NCI-H2227 (cell line): ENCODE measurements at regions not wholly inside any gene's neighbourhood (a gene's known extent, or its start where the extent isn't known, plus 50 kb on each side); places are given as distances from the start of the nearest gene placed in this dataset.

Source experiments
- DNase-seq: peaks from one replicate; lab custom pipeline; 2025; ENCODE audit not compliant: unreplicated experiment; lab: John Stamatoyannopoulos, UW

DNA sequence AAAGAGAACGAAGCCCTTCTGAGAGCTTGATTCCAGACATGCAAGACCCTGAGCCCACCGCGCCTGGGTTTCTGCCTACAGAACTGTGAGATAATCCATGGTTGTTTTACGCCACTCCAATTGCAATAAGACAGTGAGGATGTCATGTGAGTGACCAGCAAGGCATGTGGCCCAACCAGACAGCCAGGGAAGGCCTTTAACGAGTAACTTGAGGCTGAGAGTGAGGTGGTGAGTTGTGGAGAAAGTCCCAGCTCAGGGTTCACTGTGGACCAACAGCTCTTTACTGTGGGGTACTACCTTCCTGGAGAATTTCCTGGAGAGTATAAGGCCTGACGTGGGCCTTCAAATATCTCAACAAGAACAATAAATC, 153.9 kb downstream of the ETS2 start:
- no peak for DNase-seq

DNA sequence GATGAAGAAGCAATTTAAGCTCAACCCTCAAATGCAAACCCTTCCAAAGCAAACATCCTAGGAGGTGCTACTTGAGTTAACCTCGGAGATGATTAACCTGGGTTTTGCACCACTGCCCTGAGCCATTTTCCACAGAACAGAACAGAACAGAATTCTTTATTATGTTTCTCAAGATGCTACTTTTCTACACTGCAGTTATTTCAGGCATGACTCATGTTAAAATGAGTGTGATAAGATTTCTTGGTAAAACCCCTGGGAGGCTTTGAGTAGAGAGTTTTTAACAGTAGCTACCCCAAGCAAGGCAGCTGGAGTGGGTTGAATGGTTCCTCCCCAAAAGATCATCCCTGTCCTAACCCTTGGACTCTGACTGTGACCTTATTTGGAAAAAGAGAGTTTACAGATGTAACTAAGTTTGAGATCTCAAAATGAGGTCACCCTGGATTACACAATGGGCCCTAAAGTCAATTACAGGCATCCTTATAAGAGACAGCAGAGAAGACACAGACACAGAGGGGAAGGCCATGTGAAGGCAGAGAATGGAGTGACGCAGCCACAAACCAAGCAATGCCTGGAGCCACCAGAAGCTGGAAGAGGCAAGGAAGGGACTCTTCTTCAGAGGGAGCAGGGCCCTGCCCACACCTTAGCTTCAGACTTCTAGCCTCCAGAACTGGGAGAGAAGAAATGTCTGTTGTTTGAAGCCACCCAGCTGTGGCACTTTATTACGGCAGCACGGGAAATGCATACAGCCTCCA, 153.4 kb downstream of the ETS2 start:
- no peak for DNase-seq

- no peak for DNase-seq
Measured at GRCh38 chr21:38958323-38958705, 152.6 kb downstream of the ETS2 start.

GRCh38 chr21:38957575-38958322, 152.0 kb downstream of the ETS2 start:
- no peak for DNase-seq

- peak; percentile 23 for DNase-seq
Measured at GRCh38 chr21:38956856-38957571, 151.3 kb downstream of the ETS2 start.

- no peak for DNase-seq
Measured at GRCh38 chr21:38956521-38956855, 150.8 kb downstream of the ETS2 start.

GRCh38 chr21:38956007-38956406, 150.3 kb downstream of the ETS2 start:
- DNase-seq = no peak

DNA sequence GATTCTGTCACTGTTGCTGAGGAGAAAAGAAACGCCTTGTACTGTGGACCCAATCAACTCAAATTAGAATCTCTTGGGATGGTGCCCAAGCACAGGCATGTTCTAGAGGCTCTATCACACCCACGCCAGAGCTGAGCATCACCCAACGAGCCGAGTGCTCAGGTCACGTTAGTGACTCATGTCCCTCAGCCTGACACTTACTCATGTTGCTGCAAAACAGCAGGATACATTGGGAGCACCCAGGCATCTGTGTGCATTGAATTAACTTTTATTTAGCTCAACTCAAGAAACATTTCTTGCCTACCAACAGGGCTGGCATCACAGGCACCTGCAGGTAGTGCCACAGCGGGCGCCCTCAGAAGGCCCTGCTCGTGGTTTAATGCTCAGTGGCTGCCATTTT, 149.8 kb downstream of the ETS2 start:
- DNase-seq = no peak

DNA sequence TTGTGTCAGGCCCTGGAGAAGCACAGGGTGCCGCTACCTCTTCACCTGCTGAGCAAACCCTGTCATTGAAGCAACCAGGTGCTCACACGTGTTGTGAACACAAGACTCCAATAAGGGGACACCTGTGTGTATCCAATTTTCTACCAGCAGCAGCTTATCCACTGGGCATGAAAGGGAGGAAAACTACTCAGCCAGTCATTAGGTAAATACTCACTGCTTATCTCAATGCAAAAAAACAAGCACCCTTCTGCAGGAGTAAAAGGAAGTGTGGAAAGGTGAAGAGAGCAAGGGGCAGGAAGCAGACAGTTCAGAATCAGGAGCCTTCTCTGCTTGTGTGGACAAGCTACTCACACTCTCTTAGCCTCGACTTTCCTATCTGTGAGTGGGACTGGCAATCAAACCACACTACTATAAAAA, 148.9 kb downstream of the ETS2 start:
- DNase-seq = no peak

DNA sequence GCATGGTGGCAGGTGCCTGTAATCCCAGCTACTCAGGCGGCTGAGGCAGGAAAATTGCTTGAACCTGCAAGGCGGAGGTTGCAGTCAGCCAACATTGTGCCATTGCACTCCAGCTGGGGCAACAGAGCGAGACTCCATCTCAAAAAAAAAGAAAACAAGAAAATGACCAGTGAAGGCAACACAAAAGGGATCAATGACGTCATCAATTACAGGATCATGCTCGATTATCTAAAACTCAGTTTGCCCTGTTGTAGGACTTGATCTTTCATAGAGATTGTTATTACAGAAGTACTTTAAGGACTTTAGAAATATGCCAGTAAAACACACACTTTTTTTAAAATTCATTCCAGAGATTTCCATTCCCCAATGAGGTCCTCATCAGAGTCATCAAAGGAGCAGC, 147.8 kb downstream of the ETS2 start:
- no peak for DNase-seq

- no peak for DNase-seq
Measured at GRCh38 chr21:38952890-38953289, 147.2 kb downstream of the ETS2 start.

GRCh38 chr21:38951095-38951730, 145.5 kb downstream of the ETS2 start:
- DNase-seq = no peak

DNA sequence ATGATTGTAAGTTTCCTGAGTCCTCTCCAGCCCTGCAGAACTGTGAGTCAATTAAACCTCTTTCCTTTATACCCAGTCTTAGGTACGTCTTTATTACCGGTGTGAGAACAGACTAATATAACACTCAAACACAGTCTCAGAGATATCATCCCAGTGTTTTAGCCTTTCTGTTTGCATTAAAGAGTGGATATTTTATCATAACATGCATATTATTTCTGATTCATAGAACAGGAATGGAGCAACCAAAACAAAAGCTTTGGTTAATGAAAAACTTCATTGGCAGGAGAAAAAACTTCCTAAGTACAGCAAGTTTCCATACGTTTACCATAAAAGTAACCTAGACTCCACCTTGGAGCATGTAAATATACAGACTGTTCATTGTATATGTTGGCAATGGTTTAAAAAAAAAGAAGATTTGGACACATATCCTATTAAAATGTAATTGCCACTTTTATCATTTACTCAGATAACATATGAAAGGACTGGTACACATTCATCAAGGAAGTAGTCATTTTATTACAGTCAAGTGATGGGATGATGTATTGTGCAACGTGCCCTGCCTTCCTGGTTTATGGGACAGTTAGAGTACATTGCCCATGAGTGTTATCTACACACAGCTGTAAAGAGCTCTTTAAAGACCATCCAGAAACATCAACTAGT, 144.8 kb downstream of the ETS2 start:
- DNase-seq = no peak

DNA sequence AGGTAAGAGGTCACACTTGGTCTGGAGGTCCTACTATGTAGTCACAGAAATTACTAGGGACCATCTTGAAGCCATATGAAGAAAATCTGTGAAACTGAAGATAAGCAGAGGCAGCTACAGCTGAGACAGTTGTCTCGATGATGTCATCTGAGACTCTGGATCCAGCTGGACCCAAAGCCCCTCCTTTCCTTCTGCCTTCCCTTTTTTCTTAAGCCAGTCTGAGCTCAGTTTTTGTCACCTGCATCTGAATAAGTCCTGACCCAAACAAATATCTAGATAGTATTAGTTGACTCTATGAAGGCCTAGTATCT, 143.3 kb downstream of the ETS2 start:
- no peak for DNase-seq

GRCh38 chr21:38948377-38949069, 142.8 kb downstream of the ETS2 start:
- DNase-seq = no peak

DNA sequence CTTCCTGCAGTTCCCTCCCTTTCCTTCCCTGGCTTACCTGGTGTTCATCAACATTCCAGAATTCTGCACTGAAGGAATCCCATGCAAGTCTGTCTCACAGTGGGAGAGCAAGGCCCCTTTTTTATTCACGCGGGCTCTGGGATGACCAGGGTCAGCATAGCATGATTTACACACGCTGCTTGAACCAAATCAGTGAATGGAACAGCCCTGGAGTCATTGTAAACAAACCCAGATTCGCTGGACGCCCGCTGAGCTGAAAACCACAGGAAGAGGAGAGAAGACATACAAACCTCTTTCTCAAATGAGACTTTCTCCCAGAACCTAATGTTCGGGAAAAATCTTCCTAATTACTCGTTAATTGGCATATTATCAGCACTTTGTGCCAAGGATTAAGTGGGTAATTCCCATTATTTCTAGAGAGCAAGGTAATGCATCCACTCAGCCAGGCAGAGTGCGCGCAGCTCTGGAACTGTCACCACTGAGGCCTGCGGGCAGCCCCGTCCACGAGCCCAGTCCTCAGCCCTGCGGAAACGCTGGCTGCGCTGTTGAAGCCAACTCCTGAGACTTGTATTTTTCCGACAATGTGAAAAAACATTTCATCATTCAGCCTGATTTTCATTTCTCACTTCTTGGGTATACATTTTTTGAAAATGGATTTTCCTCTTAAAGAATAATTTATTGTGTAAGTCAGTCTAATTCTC, 140.0 kb downstream of the ETS2 start:
- no peak for DNase-seq

GRCh38 chr21:38944903-38945302, 139.2 kb downstream of the ETS2 start:
- DNase-seq = no peak

DNA sequence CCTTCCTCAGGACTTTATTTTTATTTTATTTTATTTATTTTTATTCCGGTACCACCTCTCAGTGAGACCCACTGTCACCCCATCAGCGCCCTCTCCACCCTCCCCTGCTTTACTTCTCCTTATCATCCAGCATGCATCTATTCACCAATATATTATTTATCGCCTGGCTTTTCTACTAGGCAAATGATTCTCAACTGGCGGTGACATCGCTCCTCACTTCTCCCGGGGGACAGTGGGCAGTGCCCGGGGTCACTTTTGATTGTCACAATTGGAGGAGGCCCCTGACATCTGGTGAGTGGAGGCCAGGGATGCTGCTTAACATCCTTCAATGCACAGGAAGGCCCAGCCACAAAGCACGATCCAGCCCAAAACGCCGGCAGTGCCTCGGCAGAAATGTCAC, 138.7 kb downstream of the ETS2 start:
- DNase-seq = no peak

DNA sequence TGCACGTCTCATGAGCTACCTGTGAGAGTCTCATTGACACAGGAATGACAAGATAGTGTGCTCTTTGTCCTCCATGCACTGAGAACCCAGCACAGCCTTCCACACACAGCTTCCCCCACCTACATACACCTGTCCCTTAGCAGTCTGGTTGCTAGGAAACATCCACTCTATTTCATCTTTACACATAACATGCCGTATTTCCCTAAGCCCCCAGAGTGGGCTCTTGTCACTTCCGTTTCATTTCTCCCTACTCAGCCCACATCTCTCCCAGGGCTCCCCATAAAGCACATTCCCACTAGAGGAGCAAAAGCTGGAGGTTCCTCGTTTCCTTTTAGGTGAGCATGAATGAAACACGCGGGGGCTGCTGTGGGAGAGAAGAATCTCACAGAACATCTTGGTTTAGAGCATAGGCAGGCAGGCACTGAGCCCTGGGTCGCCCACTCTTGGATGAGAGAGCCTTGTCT, 137.1 kb downstream of the ETS2 start:
- DNase-seq = no peak

DNA sequence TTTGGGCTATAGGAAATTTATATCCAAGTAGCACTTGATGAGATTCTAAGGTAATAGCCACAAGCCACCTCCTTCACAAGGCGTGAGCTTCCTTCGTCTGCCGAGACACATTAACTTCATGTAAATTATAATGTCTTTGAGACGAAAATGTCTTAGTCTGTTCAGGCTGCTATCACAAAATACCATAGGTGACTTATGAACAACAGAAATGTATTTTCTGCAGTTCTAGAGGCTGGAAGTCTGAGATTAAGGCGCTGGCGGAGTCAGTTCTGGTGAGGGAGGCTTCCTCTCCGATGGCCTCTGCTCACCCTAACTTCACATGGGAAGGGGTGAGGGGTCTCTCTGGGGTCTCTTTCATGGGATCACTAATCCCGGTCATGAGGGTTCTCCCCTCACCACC, 133.0 kb downstream of the ETS2 start:
- DNase-seq = no peak
